Kidney (tissue), 13 donors: ENCODE measurements at regions not wholly inside any gene's neighbourhood (a gene's known extent, or its start where the extent isn't known, plus 50 kb on each side); places are given as distances from the start of the nearest gene placed in this dataset.

ENCODE experiments used
- DNase-seq, 5 donors: peaks; one replicate each; pipeline ENCODE4 v3.0.0-alpha.2; 2013 to 2020
- FAIRE-seq: peaks from 2 replicates; lab custom pipeline; 2012; peaks lifted over from hg19 to GRCh38; lab: Jason Lieb, UNC
- H3K27ac ChIP-seq, 2 donors: one replicate each; pipeline ENCODE4 v1.7.0; 2013; ENCODE audit warnings: low read depth in 2 of 2, low read length in 2 of 2, inconsistent platforms in 1 of 2
- H3K27me3 ChIP-seq: one replicate; pipeline ENCODE4 v1.7.1; 2013; ENCODE audit warnings: low read length, inconsistent platforms; ENCODE audit not compliant: control insufficient read depth, insufficient read depth
- H3K36me3 ChIP-seq, 3 donors: one replicate each; pipeline versions ENCODE4 v1.7.0 to v1.7.1; 2013; ENCODE audit warnings: low read length in 3 of 3, control low read depth in 1 of 3, inconsistent platforms in 1 of 3; ENCODE audit not compliant: insufficient read depth in 3 of 3, control insufficient read depth in 2 of 3
- H3K4me1 ChIP-seq, 3 donors: one replicate each; pipeline versions ENCODE4 v1.7.0 to v1.7.1; 2013; ENCODE audit warnings: low read length in 3 of 3, inconsistent platforms in 1 of 3, low read depth in 1 of 3; ENCODE audit not compliant: control insufficient read depth in 2 of 3, insufficient read depth in 2 of 3
- H3K4me3 ChIP-seq, 3 donors: one replicate each; pipeline versions ENCODE4 v1.7.0 to v1.8.1; 2013; ENCODE audit warnings: low read length in 3 of 3, control low read depth in 1 of 3, inconsistent platforms in 1 of 3
- H3K9ac ChIP-seq, 3 donors: one replicate each; pipeline versions ENCODE4 v1.7.0 to v1.7.1; 2013; ENCODE audit warnings: low read length in 3 of 3, control low read depth in 1 of 3, inconsistent platforms in 1 of 3
- H3K9me3 ChIP-seq, 3 donors: one replicate each; pipeline versions ENCODE4 v1.7.0 to v1.7.1; 2013; ENCODE audit warnings: low read length in 3 of 3, control low read depth in 1 of 3, inconsistent platforms in 1 of 3; ENCODE audit not compliant: control insufficient read depth in 2 of 3, insufficient read depth in 1 of 3
- CTCF ChIP-seq: IDR thresholded peaks from 3 replicates; pipeline ENCODE4 v1.5.1; 2012; ENCODE audit warnings: mild to moderate bottlenecking, moderate library complexity, borderline replicate concordance; ENCODE audit not compliant: insufficient read depth; ENCODE audit errors: extremely low read depth
- intact Hi-C: fragments of 100-400 bp; cut with DNase I; formaldehyde crosslinking; loops from one replicate; pipeline ENCODE4 v1.11.1; 2022
- donor health status: control.
- donor health status: control.
- donor health status: control.
- donor health status: control.
- donor health status: control.
- donor health status: DM: yes; HTN: yes; CAD: no.
- donor health status: Normal renal cell carcinoma (clear cell type).

GRCh38 chr2:237011206-237011795 is 74.4 kb upstream of the COPS8 start:
- Histone ChIP-seq H3K27ac (no peak overlapping the region), H3K27me3 (no peaks in the 10 kb centered on the region), H3K9ac (no peak overlapping the region), H3K36me3 (no peaks in the 10 kb centered on the region), H3K4me3 (no peak overlapping the region), H3K4me1 (no peaks in the 10 kb centered on the region), H3K9me3 (no peaks in the 10 kb centered on the region)
- FAIRE-seq: no peak
- intact Hi-C loops: no loop called here
- TF ChIP-seq CTCF: no peak
- peak in 1 of 5 donors; percentile 6 for DNase-seq

GRCh38 chr2:237012004-237012403 is 73.7 kb upstream of the COPS8 start:
- FAIRE-seq (no peak), DNase-seq (peak in 1 of 5 donors; percentile 17)
- Histone ChIP-seq H3K4me3 (no peak overlapping the region), H3K27ac (no peak overlapping the region), H3K36me3 (no peaks in the 10 kb centered on the region), H3K9ac (no peak overlapping the region), H3K9me3 (no peaks in the 10 kb centered on the region), H3K4me1 (no peaks in the 10 kb centered on the region), H3K27me3 (no peaks in the 10 kb centered on the region)
- TF ChIP-seq CTCF: no peak
- intact Hi-C loops: no loop called here

GRCh38 chr2:237012577-237013267 is 73.0 kb upstream of the COPS8 start:
- Histone ChIP-seq H3K9ac (no peak overlapping the region), H3K4me3 (no peak overlapping the region), H3K36me3 (no peaks in the 10 kb centered on the region), H3K27ac (no peak overlapping the region), H3K4me1 (no peaks in the 10 kb centered on the region), H3K27me3 (no peaks in the 10 kb centered on the region), H3K9me3 (no peaks in the 10 kb centered on the region)
- intact Hi-C loops: no loop called here
- no peak for FAIRE-seq
- TF ChIP-seq CTCF: no peak
- peak in 2 of 5 donors; percentile 9 to 62 for DNase-seq
